HCT116 (cell line): ENCODE measurements at regions not wholly inside any gene's neighbourhood (a gene's known extent, or its start where the extent isn't known, plus 50 kb on each side); places are given as distances from the start of the nearest gene placed in this dataset.
A peak's percentile ranks its signal among the peaks of the same experiment; 100 is the strongest.
"Not testable (repeated sequence)": the region's sequence is repeated elsewhere in the genome, so short reads cannot be mapped to it uniquely, and the experiment has no call there.

Experiments used
- ATAC-seq: fragments of 200-7000 bp; cut with Tn5 transposase; 2 replicates; pipeline ENCODE4 v1.9.1; 2020; ENCODE audit warnings: mild to moderate bottlenecking, moderate library complexity
- BruUV-seq: library from RNA; stranded (reverse); fragments of 400-500 nt; replicated peaks from 2 replicates; lab custom pipeline; 2021; lab: Mats Ljungman, UMichigan
- CTCF ChIA-PET: fragments of 300-600 bp; sonication (Branson Sonifier 250); formaldehyde crosslinking; loops from one replicate; lab custom pipeline; 2021; ENCODE audit warnings: antibody characterized with exemption; lab: Charles Lee
- POLR2A ChIA-PET: fragments of 300-600, 350-600 bp; sonication (Branson Sonifier 250); formaldehyde crosslinking; loops from one replicate; lab custom pipeline; 2021; ENCODE audit warnings: antibody characterized with exemption; lab: Charles Lee
- RAD21 ChIA-PET, 2 experiments: fragments of 300-600 bp; sonication (Branson Sonifier 250); formaldehyde crosslinking; loops; one replicate each; lab custom pipeline; 2023; ENCODE audit warnings: low total read pairs in 2 of 2; ENCODE audit not compliant: uncharacterized antibody in 2 of 2, unreplicated experiment in 2 of 2, low non-redundant PET in 1 of 2; lab: Charles Lee
- DNase-seq: peaks from one replicate; pipeline ENCODE4 v3.0.0-alpha.2; 2010; ENCODE audit warnings: low read depth, low spot score
- H2AFZ ChIP-seq: fragments of 200-600 bp; shearing (Covaris generic), sonication (generic); 2 replicates; pipeline ENCODE4 v1.6.1; 2017; ENCODE audit warnings: low read depth, mixed run types, mixed read lengths, antibody characterized with exemption, low read length; ENCODE audit not compliant: poor library complexity, severe bottlenecking
- H3K27ac ChIP-seq: 2 replicates; pipeline ENCODE4 v1.5.1; 2012; ENCODE audit warnings: low read depth, low read length
- H3K27me3 ChIP-seq: fragments of 200-600 bp; sonication (generic); 2 replicates; pipeline ENCODE4 v1.6.1; 2016; ENCODE audit warnings: mixed run types, low read length, mixed read lengths; ENCODE audit not compliant: insufficient read depth
- H3K36me3 ChIP-seq, 2 experiments: fragments of 200-500 bp in 1 of 2; fragments of 200-600 bp in 1 of 2; sonication (Bioruptor generic) in 1 of 2; sonication (generic) in 1 of 2; 2 replicates each; pipeline versions ENCODE4 v1.5.1 to v1.6.1; 2014 to 2016; ENCODE audit warnings: low read length in 2 of 2, inconsistent platforms in 1 of 2, mixed read lengths in 1 of 2, mixed run types in 1 of 2; ENCODE audit not compliant: insufficient read depth in 2 of 2, control insufficient read depth in 1 of 2
- H3K4me1 ChIP-seq, 2 experiments: fragments of 200-600 bp in 1 of 2; sonication (generic) in 1 of 2; 2 replicates each; pipeline versions ENCODE4 v1.5.1 to v1.6.1; 2012 to 2017; ENCODE audit warnings: low read length in 2 of 2, inconsistent platforms in 1 of 2, mild to moderate bottlenecking in 1 of 2, mixed read lengths in 1 of 2, mixed run types in 1 of 2, moderate library complexity in 1 of 2; ENCODE audit not compliant: insufficient read depth in 2 of 2, control insufficient read depth in 1 of 2
- H3K4me2 ChIP-seq: fragments of 200-600 bp; sonication (generic); 2 replicates; pipeline ENCODE4 v1.6.1; 2017; ENCODE audit warnings: mixed run types, low read length, mixed read lengths
- H3K4me3 ChIP-seq, 2 experiments: fragments of 200-600 bp in 1 of 2; sonication (generic) in 1 of 2; replicated peaks in 1 of 2; 2 replicates each; pipeline ENCODE4 v1.5.1; 2011 to 2016; ENCODE audit warnings: low read length in 2 of 2, control low read depth in 1 of 2, low read depth in 1 of 2, mild to moderate bottlenecking in 1 of 2, mixed read lengths in 1 of 2, mixed run types in 1 of 2
- H3K79me2 ChIP-seq: fragments of 200-600 bp; sonication (generic); 2 replicates; pipeline ENCODE4 v1.6.1; 2017; ENCODE audit warnings: mild to moderate bottlenecking, mixed run types, low read length, moderate library complexity, mixed read lengths; ENCODE audit not compliant: insufficient read depth
- H3K9ac ChIP-seq: fragments of 200-600 bp; sonication (generic); 2 replicates; pipeline ENCODE4 v1.6.1; 2016; ENCODE audit warnings: low read length, mixed read lengths
- H3K9me2 ChIP-seq: fragments of 200-600 bp; sonication (generic), shearing (Covaris generic); 2 replicates; pipeline ENCODE4 v1.6.1; 2017; ENCODE audit warnings: mixed run types, mild to moderate bottlenecking, moderate library complexity; ENCODE audit not compliant: insufficient read depth
- H3K9me3 ChIP-seq, 2 experiments: fragments of 200-500 bp in 1 of 2; fragments of 200-600 bp in 1 of 2; sonication (Bioruptor generic) in 1 of 2; sonication (generic) in 1 of 2; 2 replicates each; pipeline ENCODE4 v1.6.1; 2014 to 2017; ENCODE audit warnings: low read length in 2 of 2, mixed read lengths in 2 of 2, inconsistent platforms in 1 of 2, low read depth in 1 of 2, mild to moderate bottlenecking in 1 of 2, mixed run types in 1 of 2, moderate library complexity in 1 of 2; ENCODE audit not compliant: control insufficient read depth in 1 of 2, insufficient read depth in 1 of 2
- H4K20me1 ChIP-seq: fragments of 200-600 bp; sonication (generic), shearing (Covaris generic); 2 replicates; pipeline ENCODE4 v1.6.1; 2017; ENCODE audit warnings: mixed run types, mild to moderate bottlenecking, moderate library complexity; ENCODE audit not compliant: insufficient read depth
- CEBPB ChIP-seq: IDR thresholded peaks from 2 replicates; pipeline ENCODE4 v1.6.1; 2012; ENCODE audit warnings: low read depth
- EZH2 ChIP-seq: fragments of 200-600 bp; sonication (generic); IDR thresholded peaks from 2 replicates; pipeline ENCODE4 v1.6.1; 2017; ENCODE audit warnings: antibody characterized with exemption, mixed run types
- POLR2A ChIP-seq: IDR thresholded peaks from 2 replicates; pipeline ENCODE4 v1.7.0; 2011; ENCODE audit warnings: borderline replicate concordance; ENCODE audit not compliant: insufficient read depth, insufficient read length; ENCODE audit errors: extremely low read depth
- SRF ChIP-seq: IDR thresholded peaks from 2 replicates; pipeline ENCODE4 v1.6.1; 2012; ENCODE audit warnings: low read depth
- YY1 ChIP-seq: IDR thresholded peaks from 2 replicates; pipeline ENCODE4 v1.6.1; 2011; ENCODE audit warnings: low read length, low read depth, moderate library complexity, mild to moderate bottlenecking; ENCODE audit not compliant: insufficient replicate concordance; ENCODE audit errors: extremely low read depth
- intact Hi-C: fragments of 100-400 bp; cut with micrococcal nuclease; formaldehyde crosslinking; loops from 2 replicates; pipeline ENCODE4 v1.10.0; 2022
- TF ChIP-seq, protein P1 (sequence below): IDR thresholded peaks from 2 replicates; pipeline ENCODE4 v1.6.1; 2012
- TF ChIP-seq, protein P2 (sequence below), 3 experiments: fragments of 200-600 bp in 1 of 3; sonication (generic) in 1 of 3; IDR thresholded peaks in 2 of 3; conservative IDR thresholded peaks in 1 of 3; 2 replicates each; pipeline ENCODE4 v1.5.1; 2012 to 2017; ENCODE audit warnings: low read depth in 2 of 3, low read length in 2 of 3, antibody characterized with exemption in 1 of 3, borderline replicate concordance in 1 of 3, control low read depth in 1 of 3, mild to moderate bottlenecking in 1 of 3, mixed read lengths in 1 of 3, mixed run types in 1 of 3, moderate library complexity in 1 of 3; ENCODE audit not compliant: insufficient read depth in 1 of 3
- TF ChIP-seq, protein P3 (sequence below): IDR thresholded peaks from 2 replicates; pipeline ENCODE4 v1.6.1; 2011; ENCODE audit warnings: mild to moderate bottlenecking, low read length, moderate library complexity; ENCODE audit not compliant: insufficient replicate concordance; ENCODE audit errors: extremely low read depth

DNA sequence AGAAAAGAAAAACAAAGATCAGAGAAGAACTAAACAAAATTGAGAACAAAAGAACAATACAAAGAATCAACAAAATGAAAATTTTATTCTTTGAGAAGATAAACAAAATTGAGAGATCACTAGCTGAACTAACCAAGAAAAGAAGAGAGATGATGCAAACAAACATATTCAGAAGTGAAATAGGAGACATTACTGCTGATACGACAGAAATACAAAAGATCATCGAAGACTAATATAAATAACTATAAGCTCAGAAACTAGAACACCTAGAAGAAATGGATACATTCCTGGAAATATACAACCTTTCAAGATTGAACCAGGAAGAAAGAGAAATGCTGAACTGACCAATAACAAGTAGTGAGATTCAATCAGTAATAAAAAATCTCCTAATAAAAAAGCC is 533.1 kb upstream of the PPP2R3A start:
- Histone ChIP-seq H2AFZ (no peak overlapping the region), H3K79me2 (no peaks in the 10 kb centered on the region), H4K20me1 (no peaks in the 10 kb centered on the region), H3K9me3 (no peaks in the 10 kb centered on the region), H3K4me1 (no peaks in the 10 kb centered on the region), H3K4me2 (no peak overlapping the region), H3K9ac (no peak overlapping the region), H3K9me2 (no peaks in the 10 kb centered on the region), H3K4me3 (no peak overlapping the region), H3K27ac (no peak overlapping the region), H3K27me3 (peaks cover 13% of the 10 kb centered on the region; the same call in 1 of the 2 replicates), H3K36me3 (no peaks in the 10 kb centered on the region)
- RAD21 ChIA-PET = no interaction called here
- CTCF ChIA-PET = no interaction called here
- no peak for DNase-seq
- ATAC-seq = no peak
- intact Hi-C loops = no loop called here
- no TSS peak for BruUV-seq
- POLR2A ChIA-PET = no interaction called here
- TF ChIP-seq, protein P1, sequence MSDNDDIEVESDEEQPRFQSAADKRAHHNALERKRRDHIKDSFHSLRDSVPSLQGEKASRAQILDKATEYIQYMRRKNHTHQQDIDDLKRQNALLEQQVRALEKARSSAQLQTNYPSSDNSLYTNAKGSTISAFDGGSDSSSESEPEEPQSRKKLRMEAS = no peak
- TF ChIP-seq YY1 = no peak
- TF ChIP-seq POLR2A = no peak
- TF ChIP-seq, protein P2, sequence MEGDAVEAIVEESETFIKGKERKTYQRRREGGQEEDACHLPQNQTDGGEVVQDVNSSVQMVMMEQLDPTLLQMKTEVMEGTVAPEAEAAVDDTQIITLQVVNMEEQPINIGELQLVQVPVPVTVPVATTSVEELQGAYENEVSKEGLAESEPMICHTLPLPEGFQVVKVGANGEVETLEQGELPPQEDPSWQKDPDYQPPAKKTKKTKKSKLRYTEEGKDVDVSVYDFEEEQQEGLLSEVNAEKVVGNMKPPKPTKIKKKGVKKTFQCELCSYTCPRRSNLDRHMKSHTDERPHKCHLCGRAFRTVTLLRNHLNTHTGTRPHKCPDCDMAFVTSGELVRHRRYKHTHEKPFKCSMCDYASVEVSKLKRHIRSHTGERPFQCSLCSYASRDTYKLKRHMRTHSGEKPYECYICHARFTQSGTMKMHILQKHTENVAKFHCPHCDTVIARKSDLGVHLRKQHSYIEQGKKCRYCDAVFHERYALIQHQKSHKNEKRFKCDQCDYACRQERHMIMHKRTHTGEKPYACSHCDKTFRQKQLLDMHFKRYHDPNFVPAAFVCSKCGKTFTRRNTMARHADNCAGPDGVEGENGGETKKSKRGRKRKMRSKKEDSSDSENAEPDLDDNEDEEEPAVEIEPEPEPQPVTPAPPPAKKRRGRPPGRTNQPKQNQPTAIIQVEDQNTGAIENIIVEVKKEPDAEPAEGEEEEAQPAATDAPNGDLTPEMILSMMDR (IDR thresholded peaks at IDR 0.05 in 2 of 3, conservative IDR thresholded peaks at IDR 0.05 in 1 of 3; ENCODE audit: borderline replicate concordance in 1 of 3, insufficient read depth in 1 of 3, low read depth in 2 of 3, low read length in 2 of 3) = no peak
- TF ChIP-seq SRF = no peak
- TF ChIP-seq, protein P3, sequence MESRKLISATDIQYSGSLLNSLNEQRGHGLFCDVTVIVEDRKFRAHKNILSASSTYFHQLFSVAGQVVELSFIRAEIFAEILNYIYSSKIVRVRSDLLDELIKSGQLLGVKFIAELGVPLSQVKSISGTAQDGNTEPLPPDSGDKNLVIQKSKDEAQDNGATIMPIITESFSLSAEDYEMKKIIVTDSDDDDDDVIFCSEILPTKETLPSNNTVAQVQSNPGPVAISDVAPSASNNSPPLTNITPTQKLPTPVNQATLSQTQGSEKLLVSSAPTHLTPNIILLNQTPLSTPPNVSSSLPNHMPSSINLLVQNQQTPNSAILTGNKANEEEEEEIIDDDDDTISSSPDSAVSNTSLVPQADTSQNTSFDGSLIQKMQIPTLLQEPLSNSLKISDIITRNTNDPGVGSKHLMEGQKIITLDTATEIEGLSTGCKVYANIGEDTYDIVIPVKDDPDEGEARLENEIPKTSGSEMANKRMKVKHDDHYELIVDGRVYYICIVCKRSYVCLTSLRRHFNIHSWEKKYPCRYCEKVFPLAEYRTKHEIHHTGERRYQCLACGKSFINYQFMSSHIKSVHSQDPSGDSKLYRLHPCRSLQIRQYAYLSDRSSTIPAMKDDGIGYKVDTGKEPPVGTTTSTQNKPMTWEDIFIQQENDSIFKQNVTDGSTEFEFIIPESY = no peak
- TF ChIP-seq CEBPB = no peak
- TF ChIP-seq EZH2 = no peak

DNA sequence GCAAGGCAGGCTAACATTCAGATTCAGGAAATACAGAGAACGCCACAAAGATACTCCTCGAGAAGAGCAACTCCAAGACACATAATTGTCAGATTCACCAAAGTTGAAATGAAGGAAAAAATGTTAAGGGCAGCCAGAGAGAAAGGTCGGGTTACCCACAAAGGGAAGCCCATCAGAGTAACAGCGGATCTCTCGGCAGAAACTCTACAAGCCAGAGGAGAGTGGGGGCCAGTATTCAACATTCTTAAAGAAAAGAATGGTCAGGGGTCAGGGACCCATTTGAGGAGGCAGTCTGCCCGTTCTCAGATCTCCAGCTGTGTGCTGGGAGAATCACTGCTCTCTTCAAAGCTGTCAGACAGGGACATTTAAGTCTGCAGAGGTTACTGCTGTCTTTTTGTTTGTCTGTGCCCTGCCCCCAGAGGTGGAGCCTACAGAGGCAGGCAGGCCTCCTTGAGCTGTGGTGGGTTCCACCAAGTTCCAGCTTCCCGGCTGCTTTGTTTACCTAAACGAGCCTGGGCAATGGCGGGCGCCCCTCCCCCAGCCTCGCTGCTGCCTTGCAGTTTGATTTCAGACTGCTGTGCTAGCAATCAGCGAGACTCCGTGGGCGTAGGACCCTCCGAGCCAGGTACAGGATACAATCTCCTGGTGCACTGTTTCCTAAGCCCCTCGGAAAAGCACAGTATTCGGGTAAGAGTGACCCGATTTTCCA is 526.5 kb upstream of the PPP2R3A start:
- H3K9ac ChIP-seq, BruUV-seq, ATAC-seq, H3K4me1 ChIP-seq, H2AFZ ChIP-seq, H3K27me3 ChIP-seq, RAD21 ChIA-PET, H4K20me1 ChIP-seq, intact Hi-C loops, POLR2A ChIA-PET, H3K79me2 ChIP-seq, H3K9me3 ChIP-seq, H3K27ac ChIP-seq, H3K36me3 ChIP-seq, DNase-seq, CTCF ChIA-PET, H3K9me2 ChIP-seq: not testable (repeated sequence)
- Histone ChIP-seq H3K4me2 (peak overlapping the region; percentile 36), H3K4me3 (peak overlapping the region in 1 of 2 experiments; percentile 20; a peak in 3 of 4 replicates)
